Hematopoietic multipotent progenitor cell (in vitro differentiated cells): ENCODE measurements at regions not wholly inside any gene's neighbourhood (a gene's known extent, or its start where the extent isn't known, plus 50 kb on each side); places are given as distances from the start of the nearest gene placed in this dataset.

Experiments used
- DNase-seq, 3 donors: peaks; one replicate each; pipeline ENCODE4 v3.0.0-alpha.2; 2011 to 2015; ENCODE audit warnings: low read depth in 2 of 3, low spot score in 2 of 3

DNA sequence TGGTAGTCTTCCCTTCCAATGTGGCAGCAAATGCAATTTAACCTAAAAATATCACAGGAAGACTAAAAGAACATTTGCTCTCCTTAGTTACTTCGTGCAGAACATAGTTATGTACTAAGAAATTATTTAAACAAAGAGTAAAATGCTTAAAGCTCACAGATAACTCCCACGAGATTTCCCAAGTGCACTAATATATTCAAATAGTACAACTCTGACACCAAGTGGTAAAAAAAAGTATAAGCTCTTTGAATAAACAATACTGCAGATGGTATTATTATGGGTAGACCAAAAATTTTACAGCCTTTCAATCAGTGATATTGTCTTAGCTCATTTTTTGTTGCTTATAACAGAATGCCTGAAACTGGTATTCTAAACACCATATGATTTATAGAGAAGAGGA is 52.8 kb upstream of the FILIP1 start:
- DNase-seq, result peak in 1 of 3 donors; percentile 6

DNA sequence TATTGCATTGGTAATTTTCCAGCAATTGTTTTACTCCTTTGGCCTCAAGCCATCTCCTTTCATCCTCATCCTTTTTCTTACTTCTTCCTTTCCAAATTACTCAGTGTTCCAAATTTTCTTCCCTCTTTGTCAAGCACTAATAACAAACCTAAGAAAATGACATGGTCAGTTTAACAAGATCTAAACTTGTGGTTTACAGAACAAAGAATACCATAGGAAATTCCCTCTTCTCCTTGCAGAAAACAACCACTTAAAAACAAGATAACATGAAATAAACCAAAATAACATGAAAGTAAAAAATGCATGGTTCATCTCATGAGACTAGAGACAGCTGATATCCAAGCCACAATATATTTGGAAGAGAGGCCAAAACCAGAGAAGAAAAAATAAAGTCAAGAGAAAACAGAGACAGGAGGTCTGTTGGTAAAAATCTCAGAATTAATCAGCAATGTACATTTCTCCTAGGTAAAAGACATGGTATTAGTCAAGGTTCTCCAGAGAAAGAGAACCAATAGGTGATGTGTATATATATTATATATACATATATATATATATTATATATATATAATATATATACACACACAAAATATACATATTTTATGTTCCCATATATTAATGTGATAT is 51.0 kb upstream of the SENP6 start:
- DNase-seq, result no peak

DNA sequence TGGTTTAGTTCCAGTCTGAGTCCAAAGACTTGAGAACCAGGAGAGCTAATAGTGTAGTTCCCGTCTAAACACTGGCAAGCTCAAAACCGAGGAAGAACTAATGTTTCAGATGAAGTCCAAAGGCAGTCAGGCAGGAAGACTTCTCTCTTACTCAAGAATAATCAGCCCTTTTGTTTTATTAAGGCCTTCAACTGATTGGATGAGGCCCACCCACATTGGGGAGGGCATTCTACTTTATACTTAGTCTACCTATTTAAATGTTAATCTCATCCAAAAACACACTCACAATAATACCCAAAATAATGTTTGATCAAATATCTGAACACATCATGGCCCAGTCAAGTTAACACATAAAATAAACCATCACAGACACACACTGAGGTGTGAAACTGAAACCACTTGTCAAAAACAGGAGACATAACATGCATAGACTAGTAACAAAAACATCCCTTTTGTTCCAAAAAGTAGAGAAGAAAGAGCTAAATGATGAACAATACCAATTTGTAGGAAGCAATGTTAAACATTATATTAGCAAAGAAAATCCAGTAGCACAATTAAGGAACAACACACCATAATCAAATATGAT is 50.2 kb upstream of the SENP6 start:
- DNase-seq, result no peak
